WTC11 (cell line): ENCODE measurements at regions not wholly inside any gene's neighbourhood (a gene's known extent, or its start where the extent isn't known, plus 50 kb on each side); places are given as distances from the start of the nearest gene placed in this dataset.

Source experiments
- ATAC-seq: fragments of 200-7000 bp; cut with Tn5 transposase; 2 replicates; pipeline ENCODE4 v1.10.0; 2021; ENCODE audit warnings: mild to moderate bottlenecking, moderate library complexity
- CTCF ChIA-PET: fragments of 300-600 bp; sonication (Branson Sonifier 250); formaldehyde crosslinking; loops from one replicate; lab custom pipeline; 2021; ENCODE audit warnings: antibody characterized with exemption; lab: Charles Lee
- POLR2A ChIA-PET: fragments of 350-600 bp; sonication (Branson Sonifier 250); formaldehyde crosslinking; loops from one replicate; lab custom pipeline; 2021; ENCODE audit warnings: antibody characterized with exemption; lab: Charles Lee
- DNase-seq: peaks from one replicate; pipeline ENCODE4 v3.0.0; 2021; ENCODE audit warnings: low spot score
- H3K27ac Mint-ChIP-seq: 2 replicates; pipeline ENCODE4 v1.8.0; 2021; ENCODE audit warnings: mixed read lengths
- H3K27me3 Mint-ChIP-seq: 2 replicates; pipeline ENCODE4 v1.8.0; 2021; ENCODE audit warnings: low read depth, mild to moderate bottlenecking, moderate library complexity, mixed read lengths
- H3K36me3 Mint-ChIP-seq: 2 replicates; pipeline ENCODE4 v1.8.0; 2021; ENCODE audit warnings: mixed read lengths
- H3K4me1 Mint-ChIP-seq: 2 replicates; pipeline ENCODE4 v1.8.0; 2022; ENCODE audit warnings: mixed read lengths
- H3K4me3 Mint-ChIP-seq: 2 replicates; pipeline ENCODE4 v1.8.0; 2021; ENCODE audit warnings: mild to moderate bottlenecking, moderate library complexity, mixed read lengths
- H3K9me3 Mint-ChIP-seq: 2 replicates; pipeline ENCODE4 v1.8.0; 2021; ENCODE audit warnings: mixed read lengths
- ESRRA ChIP-seq: sonication (generic); formaldehyde crosslinking; IDR thresholded peaks from 2 replicates; pipeline ENCODE4 v1.8.1; 2022; ENCODE audit warnings: mild to moderate bottlenecking, missing genetic modification reagents, borderline replicate concordance
- FOXP4 ChIP-seq: sonication (generic); formaldehyde crosslinking; IDR thresholded peaks from 2 replicates; pipeline ENCODE4 v1.8.0; 2022; ENCODE audit warnings: mild to moderate bottlenecking, missing genetic modification reagents
- NFATC4 ChIP-seq: fragments of 250-450 bp; sonication (Bioruptor Pico); IDR thresholded peaks from 2 replicates; pipeline ENCODE4 v1.9.0; 2021; ENCODE audit warnings: mild to moderate bottlenecking
- PRRX2 ChIP-seq: fragments of 250-450 bp; sonication (Bioruptor Pico); IDR thresholded peaks from 2 replicates; pipeline ENCODE4 v1.8.0; 2021; ENCODE audit warnings: mild to moderate bottlenecking
- TCF7 ChIP-seq: sonication (generic); formaldehyde crosslinking; IDR thresholded peaks from 2 replicates; pipeline ENCODE4 v1.8.0; 2022; ENCODE audit warnings: mild to moderate bottlenecking, low read depth, missing genetic modification reagents, moderate library complexity
- ZNF423 ChIP-seq: fragments of 250-450 bp; sonication (Bioruptor Pico); IDR thresholded peaks from 2 replicates; pipeline ENCODE4 v2.1.2; 2022; ENCODE audit warnings: mild to moderate bottlenecking, moderate library complexity
- ZNF532 ChIP-seq: fragments of 250-450 bp; sonication (Bioruptor Pico); IDR thresholded peaks from 2 replicates; pipeline ENCODE4 v1.9.0; 2021; ENCODE audit warnings: mild to moderate bottlenecking, borderline replicate concordance
- TF ChIP-seq, protein P1 (sequence below): sonication (generic); formaldehyde crosslinking; IDR thresholded peaks from 2 replicates; pipeline ENCODE4 v1.8.1; 2023; ENCODE audit warnings: mild to moderate bottlenecking, missing genetic modification reagents, moderate library complexity
- TF ChIP-seq, protein P2 (sequence below): sonication (generic); formaldehyde crosslinking; IDR thresholded peaks from 2 replicates; pipeline ENCODE4 v1.8.0; 2023; ENCODE audit warnings: missing genetic modification reagents
- TF ChIP-seq, protein P3 (sequence below): fragments of 200-600 bp; IDR thresholded peaks from 2 replicates; pipeline ENCODE4 v1.8.0; 2022; ENCODE audit warnings: antibody characterized with exemption
- TF ChIP-seq, protein P4 (sequence below): sonication (generic); formaldehyde crosslinking; IDR thresholded peaks from 2 replicates; pipeline ENCODE4 v1.8.1; 2022; ENCODE audit warnings: low read depth, missing genetic modification reagents, borderline replicate concordance
- TF ChIP-seq, protein P5 (sequence below): sonication (generic); formaldehyde crosslinking; IDR thresholded peaks from 2 replicates; pipeline ENCODE4 v1.8.0; 2022; ENCODE audit warnings: mild to moderate bottlenecking, missing genetic modification reagents

DNA sequence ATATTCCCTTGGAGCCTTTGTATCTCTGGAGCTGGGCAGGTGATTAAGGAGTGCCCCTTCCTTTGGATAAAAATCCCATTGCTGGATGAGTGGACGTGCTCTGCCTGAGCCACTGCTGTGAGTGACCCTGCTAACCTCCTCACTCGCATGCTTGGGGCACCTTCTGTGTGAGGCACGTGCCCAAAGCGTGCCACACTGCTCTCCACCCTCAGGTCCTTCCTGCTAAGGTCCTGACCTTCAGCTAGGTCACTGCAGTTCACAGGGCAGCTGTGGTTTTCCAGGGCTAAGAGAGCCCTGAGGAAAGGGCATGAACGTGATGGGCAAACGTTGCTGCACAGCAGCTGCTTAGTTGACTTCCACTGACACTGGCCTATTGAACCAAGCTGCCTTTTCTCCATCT, 204.4 kb upstream of the COBL start (continued):
- no peak for TF ChIP-seq ZNF532 (CRISPR knock-in tag)

GRCh38 chr7:51518646-51519045, 202.0 kb upstream of the COBL start:
- CTCF ChIA-PET = no interaction called here
- ATAC-seq = no peak

More at GRCh38 chr7:51518646-51519045, 202.0 kb upstream of the COBL start:
- Mint-ChIP-seq H3K4me1 (peaks cover 30% of the 10 kb centered on the region), H3K9me3 (peaks cover 10% of the 10 kb centered on the region), H3K4me3 (no peak overlapping the region), H3K36me3 (peaks cover 5% of the 10 kb centered on the region), H3K27me3 (peaks cover 4% of the 10 kb centered on the region; the same call in 1 of the 2 replicates), H3K27ac (no peak overlapping the region; the same call in 1 of the 2 replicates)
- no peak for DNase-seq
- POLR2A ChIA-PET = no interaction called here
- no peak for TF ChIP-seq ZNF423 (CRISPR knock-in tag)
- TF ChIP-seq, protein P1, sequence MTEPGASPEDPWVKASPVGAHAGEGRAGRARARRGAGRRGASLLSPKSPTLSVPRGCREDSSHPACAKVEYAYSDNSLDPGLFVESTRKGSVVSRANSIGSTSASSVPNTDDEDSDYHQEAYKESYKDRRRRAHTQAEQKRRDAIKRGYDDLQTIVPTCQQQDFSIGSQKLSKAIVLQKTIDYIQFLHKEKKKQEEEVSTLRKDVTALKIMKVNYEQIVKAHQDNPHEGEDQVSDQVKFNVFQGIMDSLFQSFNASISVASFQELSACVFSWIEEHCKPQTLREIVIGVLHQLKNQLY (CRISPR knock-in tag) = no peak
- TF ChIP-seq FOXP4 (CRISPR knock-in tag) = no peak
- TF ChIP-seq, protein P2, sequence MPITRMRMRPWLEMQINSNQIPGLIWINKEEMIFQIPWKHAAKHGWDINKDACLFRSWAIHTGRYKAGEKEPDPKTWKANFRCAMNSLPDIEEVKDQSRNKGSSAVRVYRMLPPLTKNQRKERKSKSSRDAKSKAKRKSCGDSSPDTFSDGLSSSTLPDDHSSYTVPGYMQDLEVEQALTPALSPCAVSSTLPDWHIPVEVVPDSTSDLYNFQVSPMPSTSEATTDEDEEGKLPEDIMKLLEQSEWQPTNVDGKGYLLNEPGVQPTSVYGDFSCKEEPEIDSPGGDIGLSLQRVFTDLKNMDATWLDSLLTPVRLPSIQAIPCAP (CRISPR knock-in tag) = no peak
- no peak for TF ChIP-seq NFATC4 (CRISPR knock-in tag)
- TF ChIP-seq, protein P3, sequence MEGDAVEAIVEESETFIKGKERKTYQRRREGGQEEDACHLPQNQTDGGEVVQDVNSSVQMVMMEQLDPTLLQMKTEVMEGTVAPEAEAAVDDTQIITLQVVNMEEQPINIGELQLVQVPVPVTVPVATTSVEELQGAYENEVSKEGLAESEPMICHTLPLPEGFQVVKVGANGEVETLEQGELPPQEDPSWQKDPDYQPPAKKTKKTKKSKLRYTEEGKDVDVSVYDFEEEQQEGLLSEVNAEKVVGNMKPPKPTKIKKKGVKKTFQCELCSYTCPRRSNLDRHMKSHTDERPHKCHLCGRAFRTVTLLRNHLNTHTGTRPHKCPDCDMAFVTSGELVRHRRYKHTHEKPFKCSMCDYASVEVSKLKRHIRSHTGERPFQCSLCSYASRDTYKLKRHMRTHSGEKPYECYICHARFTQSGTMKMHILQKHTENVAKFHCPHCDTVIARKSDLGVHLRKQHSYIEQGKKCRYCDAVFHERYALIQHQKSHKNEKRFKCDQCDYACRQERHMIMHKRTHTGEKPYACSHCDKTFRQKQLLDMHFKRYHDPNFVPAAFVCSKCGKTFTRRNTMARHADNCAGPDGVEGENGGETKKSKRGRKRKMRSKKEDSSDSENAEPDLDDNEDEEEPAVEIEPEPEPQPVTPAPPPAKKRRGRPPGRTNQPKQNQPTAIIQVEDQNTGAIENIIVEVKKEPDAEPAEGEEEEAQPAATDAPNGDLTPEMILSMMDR = no peak
- TF ChIP-seq, protein P4, sequence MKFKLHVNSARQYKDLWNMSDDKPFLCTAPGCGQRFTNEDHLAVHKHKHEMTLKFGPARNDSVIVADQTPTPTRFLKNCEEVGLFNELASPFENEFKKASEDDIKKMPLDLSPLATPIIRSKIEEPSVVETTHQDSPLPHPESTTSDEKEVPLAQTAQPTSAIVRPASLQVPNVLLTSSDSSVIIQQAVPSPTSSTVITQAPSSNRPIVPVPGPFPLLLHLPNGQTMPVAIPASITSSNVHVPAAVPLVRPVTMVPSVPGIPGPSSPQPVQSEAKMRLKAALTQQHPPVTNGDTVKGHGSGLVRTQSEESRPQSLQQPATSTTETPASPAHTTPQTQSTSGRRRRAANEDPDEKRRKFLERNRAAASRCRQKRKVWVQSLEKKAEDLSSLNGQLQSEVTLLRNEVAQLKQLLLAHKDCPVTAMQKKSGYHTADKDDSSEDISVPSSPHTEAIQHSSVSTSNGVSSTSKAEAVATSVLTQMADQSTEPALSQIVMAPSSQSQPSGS (CRISPR knock-in tag) = no peak
- TF ChIP-seq TCF7 (CRISPR knock-in tag) = no peak
- TF ChIP-seq ESRRA = no peak
- TF ChIP-seq, protein P5, sequence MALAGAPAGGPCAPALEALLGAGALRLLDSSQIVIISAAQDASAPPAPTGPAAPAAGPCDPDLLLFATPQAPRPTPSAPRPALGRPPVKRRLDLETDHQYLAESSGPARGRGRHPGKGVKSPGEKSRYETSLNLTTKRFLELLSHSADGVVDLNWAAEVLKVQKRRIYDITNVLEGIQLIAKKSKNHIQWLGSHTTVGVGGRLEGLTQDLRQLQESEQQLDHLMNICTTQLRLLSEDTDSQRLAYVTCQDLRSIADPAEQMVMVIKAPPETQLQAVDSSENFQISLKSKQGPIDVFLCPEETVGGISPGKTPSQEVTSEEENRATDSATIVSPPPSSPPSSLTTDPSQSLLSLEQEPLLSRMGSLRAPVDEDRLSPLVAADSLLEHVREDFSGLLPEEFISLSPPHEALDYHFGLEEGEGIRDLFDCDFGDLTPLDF (CRISPR knock-in tag) = no peak
- TF ChIP-seq PRRX2 = no peak
